Body of pancreas (tissue), 4 donors: ENCODE measurements at regions not wholly inside any gene's neighbourhood (a gene's known extent, or its start where the extent isn't known, plus 50 kb on each side); places are given as distances from the start of the nearest gene placed in this dataset.
"Not testable (repeated sequence)": the region's sequence is repeated elsewhere in the genome, so short reads cannot be mapped to it uniquely, and the experiment has no call there.

Experiments
- ATAC-seq: fragments of 150-250 bp; one replicate; pipeline ENCODE4 v1.9.1; 2016
- DNase-seq, 4 donors: peaks; one replicate each; pipeline ENCODE4 v3.0.0-alpha.2; 2019
- H3K27ac ChIP-seq, 4 donors: fragments of 200-600 bp; sonication (generic); 1 replicate in 3 of 4; 2 replicates in 1 of 4; pipeline versions ENCODE4 v1.5.1 to v1.6.1; 2016 to 2019; ENCODE audit warnings: mild to moderate bottlenecking in 1 of 4, mixed read lengths in 1 of 4, moderate library complexity in 1 of 4
- H3K27me3 ChIP-seq, 2 donors: fragments of 200-600 bp; sonication (generic); one replicate each; pipeline ENCODE4 v1.6.0; 2016; ENCODE audit warnings: mild to moderate bottlenecking in 1 of 2
- H3K36me3 ChIP-seq, 2 donors: fragments of 200-600 bp; sonication (generic); replicated peaks in 1 of 2; 2 replicates each; pipeline ENCODE4 v1.5.1; 2016; ENCODE audit warnings: low read depth in 2 of 2; ENCODE audit not compliant: insufficient read depth in 1 of 2
- H3K4me1 ChIP-seq: fragments of 200-600 bp; sonication (generic); one replicate; pipeline ENCODE4 v1.6.0; 2016
- H3K4me3 ChIP-seq, 2 donors: fragments of 200-600 bp; sonication (generic); 1 replicate in 1 of 2; 2 replicates in 1 of 2; pipeline ENCODE4 v1.5.1; 2016 to 2019
- H3K9me3 ChIP-seq, 3 donors: fragments of 200-600 bp; sonication (generic); 1 replicate in 2 of 3; 2 replicates in 1 of 3; pipeline ENCODE4 v1.5.1; 2016
- POLR2A ChIP-seq, 3 donors: fragments of 450-650 bp; IDR thresholded peaks; one replicate each; pipeline ENCODE4 v1.6.1; 2016; ENCODE audit warnings: antibody characterized with exemption in 3 of 3, mild to moderate bottlenecking in 2 of 3
- whole genome bisulfite sequencing, 2 donors: methylation state at CpG; one replicate each; pipeline ENCODE4 v1.1.5; 2017; 5-methylcytosine and 5-hydroxymethylcytosine counted together
- intact Hi-C: fragments of 100-400 bp; cut with DNase I; formaldehyde crosslinking; loops from one replicate; pipeline ENCODE4 v1.15.1; 2023
- TF ChIP-seq, protein P1 (sequence below), 7 experiments: fragments of 450-650 bp in 4 of 7; fragments of 200-600 bp in 3 of 7; sonication (generic) in 3 of 7; IDR thresholded peaks; one replicate each; pipeline ENCODE4 v1.5.1; 2016 to 2019; ENCODE audit warnings: antibody characterized with exemption in 7 of 7

DNA sequence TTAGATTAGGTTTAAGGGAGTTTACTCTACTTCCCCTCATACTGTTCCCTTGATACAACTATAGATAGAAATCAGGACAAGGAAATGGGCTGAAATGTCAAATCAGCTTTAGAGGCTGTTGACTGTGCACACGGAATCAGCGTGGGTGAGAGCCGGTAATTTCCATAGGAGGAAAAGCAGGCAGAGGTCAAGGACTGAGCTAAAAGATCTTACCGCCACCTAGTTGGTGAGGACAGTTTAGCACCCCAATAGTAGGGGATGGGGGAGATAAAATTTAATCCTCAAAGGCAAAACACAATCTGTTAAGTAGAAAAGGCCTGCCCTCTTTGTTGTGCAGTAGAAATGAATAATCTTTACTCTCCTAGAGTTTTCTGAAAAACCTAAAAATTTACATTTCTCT is 1154.5 kb upstream of the CHAC2 start:
- no peaks in the 10 kb centered on the region for H3K27me3 ChIP-seq
- TF ChIP-seq POLR2A (IDR thresholded peaks at IDR 0.05) = no peak
- TF ChIP-seq, protein P1, sequence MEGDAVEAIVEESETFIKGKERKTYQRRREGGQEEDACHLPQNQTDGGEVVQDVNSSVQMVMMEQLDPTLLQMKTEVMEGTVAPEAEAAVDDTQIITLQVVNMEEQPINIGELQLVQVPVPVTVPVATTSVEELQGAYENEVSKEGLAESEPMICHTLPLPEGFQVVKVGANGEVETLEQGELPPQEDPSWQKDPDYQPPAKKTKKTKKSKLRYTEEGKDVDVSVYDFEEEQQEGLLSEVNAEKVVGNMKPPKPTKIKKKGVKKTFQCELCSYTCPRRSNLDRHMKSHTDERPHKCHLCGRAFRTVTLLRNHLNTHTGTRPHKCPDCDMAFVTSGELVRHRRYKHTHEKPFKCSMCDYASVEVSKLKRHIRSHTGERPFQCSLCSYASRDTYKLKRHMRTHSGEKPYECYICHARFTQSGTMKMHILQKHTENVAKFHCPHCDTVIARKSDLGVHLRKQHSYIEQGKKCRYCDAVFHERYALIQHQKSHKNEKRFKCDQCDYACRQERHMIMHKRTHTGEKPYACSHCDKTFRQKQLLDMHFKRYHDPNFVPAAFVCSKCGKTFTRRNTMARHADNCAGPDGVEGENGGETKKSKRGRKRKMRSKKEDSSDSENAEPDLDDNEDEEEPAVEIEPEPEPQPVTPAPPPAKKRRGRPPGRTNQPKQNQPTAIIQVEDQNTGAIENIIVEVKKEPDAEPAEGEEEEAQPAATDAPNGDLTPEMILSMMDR (IDR thresholded peaks at IDR 0.05) = peak in 1 of 7 experiments; percentile 6
- WGBS, 2 donors = 70% methylated on average over 4 of the region's 4 CpGs
- H3K4me1 ChIP-seq = no peaks in the 10 kb centered on the region
- H3K4me3 ChIP-seq = no peak overlapping the region
- no peaks in the 10 kb centered on the region for H3K9me3 ChIP-seq
- ATAC-seq (no peak), DNase-seq (no peak)
- no peak overlapping the region for H3K27ac ChIP-seq
- intact Hi-C loops = no loop called here
- no peaks in the 10 kb centered on the region for H3K36me3 ChIP-seq

DNA sequence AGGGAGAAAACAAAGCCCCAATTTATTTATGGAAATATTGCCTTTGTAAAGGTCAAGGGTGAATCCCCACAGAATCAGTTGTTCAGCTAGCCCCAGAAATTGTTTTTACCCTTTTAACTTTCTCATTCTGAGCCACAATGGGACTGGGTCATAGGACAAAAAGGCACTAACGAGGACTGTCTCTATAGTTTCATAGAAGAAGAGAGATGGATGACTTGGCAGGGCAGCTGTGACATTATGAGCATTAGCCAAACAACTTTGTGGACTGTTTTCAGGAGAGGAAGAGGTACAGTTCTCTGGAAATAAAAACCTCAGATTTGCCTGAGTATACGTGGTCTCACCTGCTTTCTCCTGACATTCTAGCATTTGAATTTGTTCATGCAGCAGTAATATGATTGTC is 1155.8 kb upstream of the CHAC2 start:
- H3K4me3 ChIP-seq = no peak overlapping the region
- H3K27me3 ChIP-seq = no peaks in the 10 kb centered on the region
- no peaks in the 10 kb centered on the region for H3K4me1 ChIP-seq
- intact Hi-C loops = no loop called here
- DNase-seq (no peak), ATAC-seq (no peak)
- H3K36me3 ChIP-seq = no peaks in the 10 kb centered on the region
- TF ChIP-seq, protein P1 (IDR thresholded peaks at IDR 0.05) = no peak
- TF ChIP-seq POLR2A (IDR thresholded peaks at IDR 0.05) = no peak
- no peak overlapping the region for H3K27ac ChIP-seq
- H3K9me3 ChIP-seq = no peaks in the 10 kb centered on the region
- 53 to 54% methylated on average over 2 of the region's 2 CpGs for WGBS, 2 donors

DNA sequence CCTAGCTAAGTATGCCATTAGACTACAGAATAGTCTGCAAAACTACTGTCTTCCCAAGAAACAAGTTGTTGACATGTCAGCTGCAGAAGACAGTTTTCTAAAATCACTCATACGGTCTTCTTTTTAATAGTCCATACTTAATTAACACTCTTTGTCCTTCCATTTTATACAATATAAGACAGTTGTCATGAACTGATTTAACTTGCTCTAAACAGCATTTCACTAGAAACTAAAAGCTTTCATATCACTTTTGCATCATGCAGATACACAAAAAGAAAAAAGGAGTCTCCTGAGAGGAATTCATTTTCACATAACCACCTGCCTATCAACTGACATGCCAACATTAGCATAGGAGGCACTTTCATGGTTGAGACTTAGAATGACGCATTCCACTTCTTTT is 1159.6 kb upstream of the CHAC2 start:
- 91 to 93% methylated on average over 2 of the region's 2 CpGs for WGBS, 2 donors
- no peaks in the 10 kb centered on the region for H3K9me3 ChIP-seq
- DNase-seq = no peak
- no peak for TF ChIP-seq POLR2A (IDR thresholded peaks at IDR 0.05)
- TF ChIP-seq, protein P1 (IDR thresholded peaks at IDR 0.05) = no peak
- H3K27me3 ChIP-seq = no peaks in the 10 kb centered on the region
- no peak overlapping the region for H3K27ac ChIP-seq
- no peak overlapping the region for H3K4me3 ChIP-seq
- intact Hi-C loops = no loop called here
- no peaks in the 10 kb centered on the region for H3K4me1 ChIP-seq
- no peak for ATAC-seq
- no peaks in the 10 kb centered on the region for H3K36me3 ChIP-seq

DNA sequence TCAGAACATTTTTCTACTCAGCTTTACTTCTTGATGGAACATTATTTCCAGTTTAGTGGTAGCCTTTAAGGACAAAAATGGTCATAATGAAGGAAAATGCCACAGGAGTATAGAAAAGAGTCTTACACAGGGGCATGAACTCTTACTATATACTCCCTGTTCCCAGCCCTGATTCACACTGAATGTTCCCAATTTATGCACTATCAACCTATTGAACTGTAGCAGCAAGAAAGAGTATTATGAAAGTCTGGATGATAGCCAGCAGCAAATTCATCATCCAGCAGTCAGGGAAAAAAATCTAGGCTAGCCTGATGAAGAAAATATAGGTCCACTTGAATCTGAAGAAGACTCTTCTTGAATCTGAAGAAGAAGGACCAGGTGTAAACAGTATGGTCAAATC is 1170.3 kb upstream of the CHAC2 start:
- Histone ChIP-seq H3K27me3 (no peaks in the 10 kb centered on the region), H3K4me3 (no peak overlapping the region), H3K4me1 (no peaks in the 10 kb centered on the region), H3K27ac (no peak overlapping the region), H3K9me3 (no peaks in the 10 kb centered on the region), H3K36me3 (no peaks in the 10 kb centered on the region)
- intact Hi-C loops = no loop called here
- TF ChIP-seq, protein P1 (IDR thresholded peaks at IDR 0.05) = no peak
- no peak for TF ChIP-seq POLR2A (IDR thresholded peaks at IDR 0.05)
- ATAC-seq (no peak), DNase-seq (no peak)

DNA sequence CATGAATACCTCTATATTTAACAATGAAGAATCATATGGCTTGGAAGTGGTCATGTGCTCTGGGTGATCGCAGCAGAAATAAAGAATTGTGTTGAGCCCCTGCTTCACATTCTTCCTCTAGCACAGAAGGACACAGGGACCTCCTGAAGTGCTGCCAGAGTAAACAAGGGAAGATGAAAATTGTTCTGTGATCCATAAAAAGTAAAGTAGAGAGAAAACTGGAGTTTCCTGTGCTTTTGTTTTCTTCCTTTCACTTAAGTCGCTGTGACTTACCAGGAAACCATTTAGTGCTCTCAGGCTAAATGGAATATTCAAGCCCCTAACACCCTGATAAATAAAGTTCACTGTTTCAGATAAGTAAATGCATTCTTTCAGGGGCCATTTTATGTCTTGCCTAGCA is 1173.6 kb upstream of the CHAC2 start:
- WGBS, 2 donors = 55 to 63% methylated on average over 2 of the region's 2 CpGs
- Histone ChIP-seq H3K4me3 (no peak overlapping the region), H3K27ac (no peak overlapping the region), H3K9me3 (no peaks in the 10 kb centered on the region), H3K27me3 (no peaks in the 10 kb centered on the region), H3K36me3 (no peaks in the 10 kb centered on the region), H3K4me1 (no peaks in the 10 kb centered on the region)
- TF ChIP-seq, protein P1 (IDR thresholded peaks at IDR 0.05) = no peak
- TF ChIP-seq POLR2A (IDR thresholded peaks at IDR 0.05) = no peak
- no peak for DNase-seq
- intact Hi-C loops = no loop called here
- ATAC-seq = no peak

DNA sequence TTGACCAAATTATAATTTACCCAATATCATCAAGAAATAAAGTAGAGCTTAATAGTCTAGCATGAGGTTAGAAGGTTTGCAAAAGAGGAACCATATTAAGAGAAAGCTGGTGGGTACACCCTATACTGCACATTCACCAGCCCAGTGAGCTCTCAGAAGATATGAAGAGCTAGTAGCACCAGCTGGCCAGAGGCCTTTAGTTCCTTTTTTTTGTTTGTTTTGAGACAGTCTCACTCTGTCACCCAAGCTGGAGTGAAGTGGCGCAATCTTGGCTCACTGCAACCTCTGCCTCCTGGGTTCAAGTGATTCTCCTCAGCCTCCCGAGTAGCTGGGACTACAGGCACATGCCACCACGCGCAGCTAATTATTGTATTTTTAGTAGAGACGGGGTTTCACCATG is 1183.5 kb upstream of the CHAC2 start:
- H3K4me1 ChIP-seq, H3K9me3 ChIP-seq, H3K36me3 ChIP-seq, ATAC-seq, DNase-seq, intact Hi-C loops, H3K27me3 ChIP-seq, H3K4me3 ChIP-seq, H3K27ac ChIP-seq: not testable (repeated sequence)
- WGBS, 2 donors = 84 to 90% methylated on average over 5 of the region's 5 CpGs
